ENCODE measurements at regions not wholly inside any gene's neighbourhood (a gene's known extent, or its start where the extent isn't known, plus 50 kb on each side); places are given as distances from the start of the nearest gene placed in this dataset.

DNA sequence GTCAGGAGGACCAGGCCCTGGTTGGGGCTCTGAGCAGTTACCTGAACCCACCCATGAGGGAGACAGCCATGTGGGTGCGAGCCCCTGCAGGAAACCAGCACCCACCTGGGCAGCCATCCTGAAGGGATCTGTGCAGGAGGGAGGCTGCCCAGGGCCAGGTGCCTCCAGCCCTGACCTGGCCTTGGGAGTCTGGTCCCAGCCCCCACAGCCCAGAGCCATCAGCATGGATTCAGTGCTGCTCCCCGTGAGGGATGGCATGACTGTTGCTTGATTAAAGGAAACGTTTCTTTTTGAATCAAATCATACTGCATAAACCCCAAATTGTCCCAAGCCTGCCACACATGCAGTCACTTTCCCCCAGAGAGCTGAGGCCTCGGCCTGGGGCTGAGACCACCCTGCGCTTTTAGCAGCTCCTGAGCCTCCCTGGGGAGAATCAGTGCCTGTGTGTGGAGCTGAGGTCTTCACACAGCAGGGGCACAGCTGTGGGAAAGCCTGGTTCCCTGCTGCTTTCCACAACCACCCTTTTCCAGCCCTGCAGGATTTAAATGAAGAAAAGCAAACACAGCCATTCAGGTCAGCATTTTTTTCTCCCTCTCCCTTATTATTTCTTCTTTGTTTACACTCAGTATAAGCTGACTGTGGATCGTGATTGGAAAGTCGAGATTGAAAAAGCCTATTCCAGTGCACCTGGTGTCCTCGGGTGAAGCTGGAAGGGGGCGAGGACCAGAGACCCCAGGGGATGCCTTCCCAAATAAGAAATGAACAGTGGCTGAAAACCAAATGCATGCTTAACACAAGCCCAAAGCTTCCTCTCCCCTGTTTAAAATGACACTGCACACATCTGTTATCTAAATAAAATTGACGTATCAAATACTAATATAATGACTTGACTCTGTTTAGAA is 283.9 kb downstream of the SMOC2 start:
- TF ChIP-seq CTCF (IDR thresholded peaks at IDR 0.05; ENCODE audit: borderline replicate concordance, extremely low read depth, low read length, poor library complexity, severe bottlenecking) (no peak), EZH2 (IDR thresholded peaks at IDR 0.05; ENCODE audit: borderline replicate concordance, low read depth, low read length, severe bottlenecking) (no peak)
